ENCODE measurements at regions not wholly inside any gene's neighbourhood (a gene's known extent, or its start where the extent isn't known, plus 50 kb on each side); places are given as distances from the start of the nearest gene placed in this dataset.

GRCh38 chr1:227427411-227427810, 109.1 kb upstream of the CDC42BPA start:
- TF ChIP-seq CTCF (IDR thresholded peaks at IDR 0.05): no peak
- no peak for TF ChIP-seq EZH2 (IDR thresholded peaks at IDR 0.05)
- no peak for TF ChIP-seq EZH2phosphoT487 (IDR thresholded peaks at IDR 0.05)

Data from neural progenitor cell (in vitro differentiated cells).